OCI-LY7 (cell line): ENCODE measurements at regions not wholly inside any gene's neighbourhood (a gene's known extent, or its start where the extent isn't known, plus 50 kb on each side); places are given as distances from the start of the nearest gene placed in this dataset.
A peak's percentile ranks its signal among the peaks of the same experiment; 100 is the strongest.

ENCODE experiments used
- BruUV-seq: library from RNA; stranded (reverse); fragments of 400-500 nt; replicated peaks from 2 replicates; lab custom pipeline; 2021; lab: Mats Ljungman, UMichigan
- CTCF ChIA-PET: fragments of 300-600 bp; sonication (Branson Sonifier 250); formaldehyde crosslinking; loops from one replicate; lab custom pipeline; 2022; ENCODE audit warnings: antibody characterized with exemption; ENCODE audit not compliant: unreplicated experiment; lab: Charles Lee
- POLR2A ChIA-PET: fragments of 300-600 bp; sonication (Branson Sonifier 250); formaldehyde crosslinking; loops from one replicate; lab custom pipeline; 2022; ENCODE audit warnings: antibody characterized with exemption; lab: Charles Lee
- DNase-seq: peaks from one replicate; pipeline ENCODE4 v3.0.0-alpha.2; 2015; ENCODE audit warnings: low spot score
- H2AFZ ChIP-seq: fragments of 200-600 bp; sonication (generic), shearing (Covaris generic); 2 replicates; pipeline ENCODE4 v1.6.1; 2014; ENCODE audit warnings: mild to moderate bottlenecking, antibody characterized with exemption, low read length, moderate library complexity
- H3K27ac ChIP-seq: fragments of 200-600 bp; sonication (generic); 2 replicates; pipeline ENCODE4 v1.5.1; 2014; ENCODE audit warnings: mixed run types, low read depth, mild to moderate bottlenecking, moderate library complexity, low read length, inconsistent platforms; ENCODE audit not compliant: poor library complexity, severe bottlenecking
- H3K36me3 ChIP-seq: fragments of 200-600 bp; sonication (generic); 2 replicates; pipeline ENCODE4 v1.6.1; 2014; ENCODE audit warnings: mild to moderate bottlenecking, antibody characterized with exemption, low read length, moderate library complexity, mixed read lengths; ENCODE audit not compliant: insufficient read depth
- H3K4me1 ChIP-seq: fragments of 200-600 bp; sonication (generic); 2 replicates; pipeline ENCODE4 v1.5.1; 2014; ENCODE audit warnings: mild to moderate bottlenecking, low read length; ENCODE audit not compliant: insufficient read depth, poor library complexity, severe bottlenecking
- H3K4me2 ChIP-seq: fragments of 200-600 bp; sonication (generic); 2 replicates; pipeline ENCODE4 v1.6.1; 2014; ENCODE audit warnings: mild to moderate bottlenecking, low read length
- H3K4me3 ChIP-seq: fragments of 200-600 bp; sonication (generic); 2 replicates; pipeline ENCODE4 v1.5.1; 2014; ENCODE audit warnings: mild to moderate bottlenecking, low read depth, low read length; ENCODE audit not compliant: poor library complexity, severe bottlenecking
- H3K79me2 ChIP-seq: fragments of 200-600 bp; sonication (generic); 2 replicates; pipeline ENCODE4 v1.6.1; 2016; ENCODE audit warnings: low read depth, mild to moderate bottlenecking, low read length, moderate library complexity, mixed read lengths; ENCODE audit not compliant: insufficient read depth
- H3K9me2 ChIP-seq: fragments of 200-600 bp; sonication (generic); 2 replicates; pipeline ENCODE4 v1.6.1; 2016; ENCODE audit warnings: mild to moderate bottlenecking, low read length, mixed read lengths; ENCODE audit not compliant: insufficient read depth
- H3K9me3 ChIP-seq: fragments of 200-600 bp; sonication (generic); 2 replicates; pipeline ENCODE4 v1.6.1; 2014; ENCODE audit warnings: mild to moderate bottlenecking, mixed run types, low read length, mixed read lengths
- H4K20me1 ChIP-seq: fragments of 200-600 bp; sonication (generic); 2 replicates; pipeline ENCODE4 v1.6.1; 2014; ENCODE audit warnings: mild to moderate bottlenecking, antibody characterized with exemption, low read length, moderate library complexity, mixed read lengths; ENCODE audit not compliant: insufficient read depth
- EZH2phosphoT487 ChIP-seq: fragments of 200-600 bp; sonication (generic); IDR thresholded peaks from 2 replicates; pipeline ENCODE4 v1.6.1; 2018; ENCODE audit warnings: low read depth, borderline replicate concordance, mild to moderate bottlenecking, mixed run types, antibody characterized with exemption, low read length, moderate library complexity, mixed read lengths
- intact Hi-C: fragments of 100-400 bp; cut with micrococcal nuclease; formaldehyde crosslinking; loops from one replicate; pipeline ENCODE4 v1.10.0; 2022; ENCODE audit not compliant: unreplicated experiment
- TF ChIP-seq, protein P1 (sequence below): fragments of 200-600 bp; sonication (generic); conservative IDR thresholded peaks from 2 replicates; pipeline ENCODE4 v1.5.1; 2014; ENCODE audit warnings: mild to moderate bottlenecking, antibody characterized with exemption, low read length, moderate library complexity, mixed read lengths

- TF ChIP-seq, protein P1, sequence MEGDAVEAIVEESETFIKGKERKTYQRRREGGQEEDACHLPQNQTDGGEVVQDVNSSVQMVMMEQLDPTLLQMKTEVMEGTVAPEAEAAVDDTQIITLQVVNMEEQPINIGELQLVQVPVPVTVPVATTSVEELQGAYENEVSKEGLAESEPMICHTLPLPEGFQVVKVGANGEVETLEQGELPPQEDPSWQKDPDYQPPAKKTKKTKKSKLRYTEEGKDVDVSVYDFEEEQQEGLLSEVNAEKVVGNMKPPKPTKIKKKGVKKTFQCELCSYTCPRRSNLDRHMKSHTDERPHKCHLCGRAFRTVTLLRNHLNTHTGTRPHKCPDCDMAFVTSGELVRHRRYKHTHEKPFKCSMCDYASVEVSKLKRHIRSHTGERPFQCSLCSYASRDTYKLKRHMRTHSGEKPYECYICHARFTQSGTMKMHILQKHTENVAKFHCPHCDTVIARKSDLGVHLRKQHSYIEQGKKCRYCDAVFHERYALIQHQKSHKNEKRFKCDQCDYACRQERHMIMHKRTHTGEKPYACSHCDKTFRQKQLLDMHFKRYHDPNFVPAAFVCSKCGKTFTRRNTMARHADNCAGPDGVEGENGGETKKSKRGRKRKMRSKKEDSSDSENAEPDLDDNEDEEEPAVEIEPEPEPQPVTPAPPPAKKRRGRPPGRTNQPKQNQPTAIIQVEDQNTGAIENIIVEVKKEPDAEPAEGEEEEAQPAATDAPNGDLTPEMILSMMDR: peak; percentile 82
- no peak for TF ChIP-seq EZH2phosphoT487
- no peaks in the 10 kb centered on the region for H3K4me1 ChIP-seq
- no peak overlapping the region for H3K27ac ChIP-seq
- no peaks in the 10 kb centered on the region for H3K9me2 ChIP-seq
- ChIA-PET CTCF (no interaction called here), POLR2A (interaction anchor here (1.0 kb wide), 1 partner anchor 8 kb away, joined by 3 read pairs; no protein-coding TSS in a partner anchor)
- H2AFZ ChIP-seq: no peak overlapping the region
- H3K9me3 ChIP-seq: no peaks in the 10 kb centered on the region
- intact Hi-C loops: no loop called here
- no peak overlapping the region for H3K4me3 ChIP-seq
- H3K79me2 ChIP-seq: no peaks in the 10 kb centered on the region
- no peaks in the 10 kb centered on the region for H4K20me1 ChIP-seq
- no peak overlapping the region for H3K4me2 ChIP-seq
- DNase-seq: peak; percentile 30
- H3K36me3 ChIP-seq: no peaks in the 10 kb centered on the region
- no TSS peak for BruUV-seq
These were observed 307.0 kb downstream of the ARPP21 start for GRCh38 chr3:35946121-35946853.

DNA sequence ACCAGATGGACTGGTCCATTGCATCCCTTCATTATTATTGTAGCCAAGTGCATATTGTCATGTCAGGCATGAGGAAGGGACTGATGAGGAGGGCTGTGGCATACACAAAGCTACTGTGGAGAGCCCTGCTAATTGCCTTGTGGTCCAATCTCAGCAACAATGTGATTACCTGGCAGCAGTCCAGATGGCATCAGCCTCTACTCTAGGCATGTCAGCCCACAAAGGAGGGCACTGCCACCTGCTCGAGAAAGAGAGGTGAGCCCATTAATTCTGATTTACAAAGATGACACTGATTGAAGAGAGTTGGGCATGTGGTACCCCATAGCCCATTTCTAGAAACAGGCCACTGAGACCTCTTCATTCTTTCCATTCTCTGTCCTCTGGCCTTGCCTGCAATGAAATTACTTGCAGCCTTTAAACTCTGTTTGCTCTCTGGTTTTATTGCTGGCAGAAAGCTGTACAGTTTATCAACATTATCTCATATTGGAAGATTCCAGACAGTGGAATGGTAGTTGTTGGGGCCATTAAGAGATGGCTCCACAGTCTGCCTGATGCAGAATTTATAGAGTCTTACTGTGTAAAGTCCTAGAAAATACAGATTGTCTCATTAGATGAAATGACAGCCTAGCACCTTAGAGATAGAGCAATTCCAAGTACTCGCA, 307.7 kb downstream of the ARPP21 start:
- ChIA-PET CTCF (no interaction called here), POLR2A (no interaction called here)
- TF ChIP-seq, protein P1: peak; percentile 29; the same call in 1 of the 2 replicates
- TF ChIP-seq EZH2phosphoT487: no peak
- Histone ChIP-seq H3K9me3 (no peaks in the 10 kb centered on the region), H3K79me2 (no peaks in the 10 kb centered on the region), H3K27ac (no peak overlapping the region), H3K4me3 (no peak overlapping the region), H3K36me3 (no peaks in the 10 kb centered on the region), H2AFZ (no peak overlapping the region), H3K4me1 (no peaks in the 10 kb centered on the region), H4K20me1 (no peaks in the 10 kb centered on the region), H3K4me2 (no peak overlapping the region), H3K9me2 (no peaks in the 10 kb centered on the region)
- intact Hi-C loops: no loop called here
- no TSS peak for BruUV-seq
- no peak for DNase-seq

- intact Hi-C loops: no loop called here
- no peaks in the 10 kb centered on the region for H3K4me1 ChIP-seq
- H3K9me3 ChIP-seq: no peaks in the 10 kb centered on the region
- H3K4me3 ChIP-seq: no peak overlapping the region
- TF ChIP-seq EZH2phosphoT487: no peak
- TF ChIP-seq, protein P1: no peak
- CTCF ChIA-PET: no interaction called here
- H3K36me3 ChIP-seq: no peaks in the 10 kb centered on the region
- no peaks in the 10 kb centered on the region for H3K9me2 ChIP-seq
- POLR2A ChIA-PET: interaction anchor here (0.8 kb wide), 1 partner anchor 16 kb away, joined by 3 read pairs; no protein-coding TSS in a partner anchor
- H3K79me2 ChIP-seq: no peaks in the 10 kb centered on the region
- no peak overlapping the region for H2AFZ ChIP-seq
- no peak overlapping the region for H3K27ac ChIP-seq
- no peak for DNase-seq
- no TSS peak for BruUV-seq
- H4K20me1 ChIP-seq: no peaks in the 10 kb centered on the region
- no peak overlapping the region for H3K4me2 ChIP-seq
These were observed 310.7 kb downstream of the ARPP21 start for GRCh38 chr3:35950021-35950420.
